Coronary artery (tissue), 2 donors: ENCODE measurements at regions not wholly inside any gene's neighbourhood (a gene's known extent, or its start where the extent isn't known, plus 50 kb on each side); places are given as distances from the start of the nearest gene placed in this dataset.

Experiments
- DNase-seq: peaks from one replicate; pipeline ENCODE4 v3.0.0-alpha.2; 2017; ENCODE audit warnings: low spot score
- H3K27ac ChIP-seq, 2 donors: fragments of 200-600 bp; sonication (generic); one replicate each; pipeline ENCODE4 v1.5.1; 2016 to 2019
- H3K4me3 ChIP-seq: fragments of 200-600 bp; sonication (generic); 2 replicates; pipeline ENCODE4 v1.5.1; 2016; ENCODE audit warnings: mild to moderate bottlenecking, moderate library complexity
- TF ChIP-seq, protein P1 (sequence below): fragments of 200-600 bp; sonication (generic); IDR thresholded peaks from one replicate; pipeline ENCODE4 v1.5.1; 2019; ENCODE audit warnings: antibody characterized with exemption

DNA sequence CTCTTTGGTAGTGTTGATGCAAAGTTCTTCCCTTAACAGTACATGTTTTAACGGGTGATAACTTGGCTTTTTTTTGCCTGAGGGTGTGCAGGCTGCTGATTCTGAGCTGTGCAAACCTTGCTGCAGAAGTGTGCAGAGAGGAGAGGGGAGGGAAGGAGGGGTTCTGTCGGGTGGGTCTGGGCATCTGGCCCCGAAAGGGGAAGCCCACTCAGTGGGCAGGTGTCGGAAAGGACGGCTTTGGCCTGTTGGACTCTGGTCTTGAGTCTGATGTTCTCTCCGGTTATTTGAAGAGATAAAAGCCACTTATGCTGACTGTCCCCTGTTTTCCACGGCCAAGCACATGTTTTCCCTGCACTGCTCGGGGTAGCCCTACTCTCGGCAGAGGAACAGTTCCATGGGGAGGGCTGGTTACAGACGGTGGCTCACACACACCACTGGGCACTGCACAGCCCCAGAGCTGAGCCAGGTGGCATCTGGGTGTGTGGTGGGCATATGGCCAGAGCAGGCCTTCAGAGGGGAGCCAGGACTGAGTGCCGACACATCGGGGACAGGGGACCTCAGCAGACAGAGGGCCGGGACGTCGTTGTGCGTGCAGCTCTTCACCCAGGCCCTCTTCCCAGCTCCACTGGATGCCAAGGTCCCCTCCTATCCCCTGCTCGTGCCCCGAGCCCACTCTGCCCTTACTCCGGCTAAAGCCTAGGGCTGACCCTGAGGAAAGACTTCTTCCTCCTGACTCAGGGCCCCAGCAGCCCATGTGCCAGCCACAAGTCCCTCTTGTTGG, 93.2 kb downstream of the TEX29 start:
- H3K27ac ChIP-seq, result no peak overlapping the region
- no peak for DNase-seq
- TF ChIP-seq, protein P1, sequence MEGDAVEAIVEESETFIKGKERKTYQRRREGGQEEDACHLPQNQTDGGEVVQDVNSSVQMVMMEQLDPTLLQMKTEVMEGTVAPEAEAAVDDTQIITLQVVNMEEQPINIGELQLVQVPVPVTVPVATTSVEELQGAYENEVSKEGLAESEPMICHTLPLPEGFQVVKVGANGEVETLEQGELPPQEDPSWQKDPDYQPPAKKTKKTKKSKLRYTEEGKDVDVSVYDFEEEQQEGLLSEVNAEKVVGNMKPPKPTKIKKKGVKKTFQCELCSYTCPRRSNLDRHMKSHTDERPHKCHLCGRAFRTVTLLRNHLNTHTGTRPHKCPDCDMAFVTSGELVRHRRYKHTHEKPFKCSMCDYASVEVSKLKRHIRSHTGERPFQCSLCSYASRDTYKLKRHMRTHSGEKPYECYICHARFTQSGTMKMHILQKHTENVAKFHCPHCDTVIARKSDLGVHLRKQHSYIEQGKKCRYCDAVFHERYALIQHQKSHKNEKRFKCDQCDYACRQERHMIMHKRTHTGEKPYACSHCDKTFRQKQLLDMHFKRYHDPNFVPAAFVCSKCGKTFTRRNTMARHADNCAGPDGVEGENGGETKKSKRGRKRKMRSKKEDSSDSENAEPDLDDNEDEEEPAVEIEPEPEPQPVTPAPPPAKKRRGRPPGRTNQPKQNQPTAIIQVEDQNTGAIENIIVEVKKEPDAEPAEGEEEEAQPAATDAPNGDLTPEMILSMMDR, result no peak
- no peak overlapping the region for H3K4me3 ChIP-seq

DNA sequence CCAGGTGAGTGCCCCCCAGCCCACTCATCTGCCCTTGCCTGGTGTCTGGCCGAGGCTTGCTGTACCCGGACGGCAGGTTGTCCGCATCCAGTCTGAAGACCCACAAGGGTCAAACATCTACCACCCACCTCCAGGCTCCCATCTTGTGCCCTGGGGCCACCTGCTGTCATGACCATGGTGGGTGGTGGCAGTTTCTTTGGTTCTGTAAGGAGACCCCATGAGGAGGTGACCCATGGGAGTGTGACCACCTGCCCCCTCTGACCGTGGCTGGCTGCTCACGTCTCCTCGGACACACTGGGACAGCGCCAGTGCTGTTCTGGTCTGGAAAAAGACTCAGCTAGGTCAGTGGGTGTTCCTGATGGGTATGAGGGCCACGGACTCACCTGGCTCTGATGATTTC, 93.9 kb downstream of the TEX29 start:
- Histone ChIP-seq H3K27ac (no peak overlapping the region), H3K4me3 (no peak overlapping the region)
- TF ChIP-seq, protein P1, result no peak
- DNase-seq, result no peak

DNA sequence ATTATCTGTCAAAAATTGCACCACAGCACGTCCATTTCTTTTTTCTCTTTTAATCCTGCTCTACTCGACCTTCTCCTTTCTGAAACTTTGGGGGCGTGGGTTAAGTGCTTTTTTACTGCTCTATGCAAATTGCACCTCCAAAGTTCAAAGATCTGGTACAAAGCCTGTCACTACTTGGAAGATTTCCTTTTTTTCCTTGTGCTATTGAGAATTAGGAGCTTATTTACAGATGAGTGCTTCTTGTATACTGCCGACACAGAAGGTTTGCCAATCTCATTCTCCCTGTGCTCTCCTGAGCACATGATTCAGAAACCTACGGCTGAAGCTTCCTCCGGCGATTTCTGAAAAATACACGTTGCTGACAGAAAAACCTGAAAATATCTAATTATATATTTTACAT, 94.8 kb downstream of the TEX29 start:
- Histone ChIP-seq H3K4me3 (no peak overlapping the region), H3K27ac (no peak overlapping the region)
- TF ChIP-seq, protein P1, result no peak
- no peak for DNase-seq

DNA sequence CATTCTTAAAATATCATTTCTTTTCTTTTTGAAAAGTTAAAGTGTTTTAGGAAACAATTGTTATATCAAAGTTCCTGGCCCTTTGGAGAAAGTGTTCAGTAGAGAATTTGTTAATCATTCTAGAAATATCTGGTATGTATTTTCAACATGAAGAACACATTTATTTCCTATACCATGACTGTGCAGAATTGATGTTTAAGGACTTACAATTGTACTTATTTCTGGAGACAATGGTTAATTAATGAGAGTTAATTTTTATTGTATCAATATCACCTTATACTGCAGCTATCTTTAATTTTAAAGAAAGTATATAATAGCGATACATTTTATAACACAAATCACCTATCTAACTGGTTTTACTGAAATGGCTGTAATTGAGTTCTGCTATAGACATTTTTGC, 95.3 kb downstream of the TEX29 start:
- TF ChIP-seq, protein P1, result no peak

DNA sequence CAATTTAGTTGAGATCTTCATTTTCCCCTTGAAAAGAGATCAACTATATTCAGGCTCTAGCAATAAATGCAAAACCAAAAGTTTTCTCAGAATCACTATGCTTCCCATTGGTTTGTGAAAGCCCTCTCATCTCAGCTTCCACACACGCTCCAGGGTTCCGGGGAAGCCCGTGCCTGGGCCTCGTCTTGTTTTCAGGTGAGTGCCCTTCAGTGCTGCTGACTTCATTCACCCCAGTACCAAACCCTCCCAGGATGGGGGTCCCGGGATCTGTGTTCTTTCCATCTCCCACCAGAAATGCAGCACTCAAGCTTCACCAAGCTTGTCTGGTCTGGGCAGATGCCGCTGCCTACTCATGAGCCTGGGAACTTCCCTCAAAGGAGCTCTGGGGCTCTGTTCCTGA, 97.7 kb downstream of the TEX29 start:
- DNase-seq, result no peak
- H3K27ac ChIP-seq, result no peak overlapping the region
- TF ChIP-seq, protein P1, result no peak
- H3K4me3 ChIP-seq, result no peak overlapping the region

More for the DNA sequence above, 95.3 kb downstream of the TEX29 start:
- DNase-seq, result no peak
- no peak overlapping the region for H3K4me3 ChIP-seq
- no peak overlapping the region for H3K27ac ChIP-seq

DNA sequence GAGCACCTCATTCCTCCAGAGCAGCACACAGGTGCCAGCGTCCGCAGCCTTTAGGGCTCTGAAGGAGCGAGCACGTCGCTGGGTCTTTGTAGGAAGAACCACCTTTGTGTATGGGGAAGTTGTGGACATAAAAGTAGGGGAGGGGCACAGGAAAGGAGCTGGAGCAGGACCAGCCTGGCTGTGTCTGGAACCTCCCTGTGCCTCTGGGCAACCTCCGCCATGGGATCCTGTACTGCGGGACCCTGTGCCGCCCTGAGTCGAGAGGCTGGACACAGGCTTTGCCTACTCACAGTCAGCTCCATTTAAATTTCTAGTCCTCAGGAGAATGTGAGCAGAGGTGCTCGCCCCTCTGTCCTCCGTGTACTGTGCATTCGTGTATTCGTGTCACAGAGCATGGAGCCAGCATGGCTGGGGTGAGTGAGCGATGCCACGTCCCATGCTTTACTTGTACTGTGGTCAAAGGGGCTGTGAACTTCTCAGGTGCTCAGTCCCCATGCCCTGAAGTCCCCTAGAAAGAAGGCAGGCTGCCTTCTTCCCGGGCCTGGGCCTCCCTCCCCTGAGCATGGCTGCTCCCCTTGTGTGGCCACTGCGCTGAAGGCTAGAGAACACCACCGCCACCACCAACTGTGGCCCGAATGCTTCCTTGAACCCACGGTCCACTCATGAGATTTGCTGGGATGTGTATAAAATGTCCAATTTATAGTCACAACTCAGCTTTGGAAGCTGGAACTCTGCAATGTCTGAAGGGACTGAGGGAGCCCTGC, 99.9 kb downstream of the TEX29 start:
- TF ChIP-seq, protein P1, result no peak
- DNase-seq, result no peak

More for the DNA sequence above, 99.9 kb downstream of the TEX29 start:
- Histone ChIP-seq H3K27ac (no peak overlapping the region), H3K4me3 (no peak overlapping the region)
